SJSA1 (cell line): ENCODE measurements at regions not wholly inside any gene's neighbourhood (a gene's known extent, or its start where the extent isn't known, plus 50 kb on each side); places are given as distances from the start of the nearest gene placed in this dataset.
"Not testable (repeated sequence)": the region's sequence is repeated elsewhere in the genome, so short reads cannot be mapped to it uniquely, and the experiment has no call there.

Experiments
- DNase-seq, 2 experiments: peaks; one replicate each; pipeline ENCODE4 v3.0.0-alpha.2; 2015 to 2020; ENCODE audit warnings: low spot score in 2 of 2, low read depth in 1 of 2
- H3K27ac ChIP-seq: fragments of 250-450 bp; sonication (Bioruptor Pico); 2 replicates; pipeline ENCODE4 v1.5.1; 2020; ENCODE audit warnings: mild to moderate bottlenecking, moderate library complexity
- H3K27me3 ChIP-seq: fragments of 250-450 bp; sonication (Bioruptor Pico); replicated peaks from 2 replicates; pipeline ENCODE4 v1.5.1; 2020; ENCODE audit warnings: mild to moderate bottlenecking, moderate library complexity
- H3K36me3 ChIP-seq: fragments of 250-450 bp; sonication (Bioruptor Pico); 2 replicates; pipeline ENCODE4 v1.5.1; 2020; ENCODE audit warnings: mild to moderate bottlenecking
- H3K4me1 ChIP-seq: fragments of 250-450 bp; sonication (Bioruptor Pico); replicated peaks from 2 replicates; pipeline ENCODE4 v1.6.1; 2021; ENCODE audit warnings: mild to moderate bottlenecking
- H3K4me3 ChIP-seq: fragments of 250-450 bp; sonication (Bioruptor Pico); 2 replicates; pipeline ENCODE4 v1.5.1; 2020; ENCODE audit warnings: mild to moderate bottlenecking
- H3K9me3 ChIP-seq: fragments of 250-450 bp; sonication (Bioruptor Pico); replicated peaks from 2 replicates; pipeline ENCODE4 v1.5.1; 2020; ENCODE audit warnings: mild to moderate bottlenecking

GRCh38 chr16:65583498-65583897, 461.6 kb upstream of the CDH11 start:
- no peaks in the 10 kb centered on the region for H3K36me3 ChIP-seq
- no peaks in the 10 kb centered on the region for H3K27me3 ChIP-seq
- H3K4me3 ChIP-seq, result no peak overlapping the region
- H3K27ac ChIP-seq, result no peak overlapping the region
- H3K4me1 ChIP-seq, result no peaks in the 10 kb centered on the region
- DNase-seq, result no peak
- no peaks in the 10 kb centered on the region for H3K9me3 ChIP-seq

GRCh38 chr16:65579050-65579449, 457.2 kb upstream of the CDH11 start:
- H3K4me3 ChIP-seq, result no peak overlapping the region
- H3K9me3 ChIP-seq, result no peaks in the 10 kb centered on the region
- DNase-seq, result no peak
- H3K36me3 ChIP-seq, result no peaks in the 10 kb centered on the region
- H3K27ac ChIP-seq, result no peak overlapping the region
- H3K27me3 ChIP-seq, result no peaks in the 10 kb centered on the region
- H3K4me1 ChIP-seq, result no peaks in the 10 kb centered on the region

GRCh38 chr16:65576631-65577030, 454.8 kb upstream of the CDH11 start:
- H3K27me3 ChIP-seq, result no peaks in the 10 kb centered on the region
- no peaks in the 10 kb centered on the region for H3K36me3 ChIP-seq
- no peaks in the 10 kb centered on the region for H3K9me3 ChIP-seq
- DNase-seq, result no peak
- H3K27ac ChIP-seq, result no peak overlapping the region
- H3K4me1 ChIP-seq, result peaks cover 12% of the 10 kb centered on the region
- H3K4me3 ChIP-seq, result no peak overlapping the region

- peaks cover 14% of the 10 kb centered on the region for H3K4me1 ChIP-seq
- no peaks in the 10 kb centered on the region for H3K36me3 ChIP-seq
- no peaks in the 10 kb centered on the region for H3K9me3 ChIP-seq
- H3K27me3 ChIP-seq, result no peaks in the 10 kb centered on the region
- H3K27ac ChIP-seq, result no peak overlapping the region
- no peak for DNase-seq
- H3K4me3 ChIP-seq, result no peak overlapping the region
Measured at GRCh38 chr16:65576139-65576538, 454.3 kb upstream of the CDH11 start.

GRCh38 chr16:65574326-65574966, 452.6 kb upstream of the CDH11 start:
- no peak overlapping the region for H3K27ac ChIP-seq
- DNase-seq, result no peak
- H3K36me3 ChIP-seq, result no peaks in the 10 kb centered on the region
- peaks cover 14% of the 10 kb centered on the region for H3K4me1 ChIP-seq
- H3K27me3 ChIP-seq, result no peaks in the 10 kb centered on the region
- H3K9me3 ChIP-seq, result no peaks in the 10 kb centered on the region
- H3K4me3 ChIP-seq, result no peak overlapping the region

GRCh38 chr16:65572156-65572555, 450.3 kb upstream of the CDH11 start:
- Histone ChIP-seq H3K36me3 (no peaks in the 10 kb centered on the region), H3K4me3 (no peak overlapping the region), H3K4me1 (peaks cover 14% of the 10 kb centered on the region), H3K9me3 (no peaks in the 10 kb centered on the region), H3K27ac (peak overlapping the region; percentile 75), H3K27me3 (no peaks in the 10 kb centered on the region)
- DNase-seq, result peak; percentile 50 to 71

GRCh38 chr16:65570261-65570660, 448.4 kb upstream of the CDH11 start:
- Histone ChIP-seq H3K4me1 (peaks cover 14% of the 10 kb centered on the region), H3K27me3 (no peaks in the 10 kb centered on the region), H3K4me3 (no peak overlapping the region), H3K27ac (no peak overlapping the region), H3K36me3 (no peaks in the 10 kb centered on the region), H3K9me3 (no peaks in the 10 kb centered on the region)
- DNase-seq, result no peak

GRCh38 chr16:65559846-65560245, 438.0 kb upstream of the CDH11 start:
- Histone ChIP-seq H3K9me3 (0 out of 2 replicates have a peak, but pooled peaks cover 4% of the 10 kb centered on the region), H3K36me3 (no peaks in the 10 kb centered on the region), H3K27ac (no peak overlapping the region), H3K27me3 (no peaks in the 10 kb centered on the region), H3K4me3 (no peak overlapping the region), H3K4me1 (no peaks in the 10 kb centered on the region)
- DNase-seq, result no peak

GRCh38 chr16:65549689-65550088, 427.8 kb upstream of the CDH11 start:
- H3K9me3 ChIP-seq, H3K27me3 ChIP-seq, H3K27ac ChIP-seq, DNase-seq, H3K4me3 ChIP-seq, H3K36me3 ChIP-seq: not testable (repeated sequence)
- H3K4me1 ChIP-seq, result peaks cover 35% of the 10 kb centered on the region

- peak overlapping the region; percentile 67 for H3K27ac ChIP-seq
- no peaks in the 10 kb centered on the region for H3K36me3 ChIP-seq
- no peak for DNase-seq
- no peaks in the 10 kb centered on the region for H3K9me3 ChIP-seq
- H3K4me1 ChIP-seq, result peaks cover 35% of the 10 kb centered on the region
- H3K27me3 ChIP-seq, result no peaks in the 10 kb centered on the region
- no peak overlapping the region for H3K4me3 ChIP-seq
Measured at GRCh38 chr16:65548470-65548869, 426.6 kb upstream of the CDH11 start.

- peaks cover 35% of the 10 kb centered on the region for H3K4me1 ChIP-seq
- peak overlapping the region; percentile 67 for H3K27ac ChIP-seq
- DNase-seq, result peak; percentile 74 to 96
- no peaks in the 10 kb centered on the region for H3K36me3 ChIP-seq
- H3K9me3 ChIP-seq, result no peaks in the 10 kb centered on the region
- no peaks in the 10 kb centered on the region for H3K27me3 ChIP-seq
- H3K4me3 ChIP-seq, result no peak overlapping the region
Measured at GRCh38 chr16:65547772-65548446, 426.0 kb upstream of the CDH11 start.

- Histone ChIP-seq H3K4me3 (no peak overlapping the region), H3K27me3 (no peaks in the 10 kb centered on the region), H3K36me3 (no peaks in the 10 kb centered on the region), H3K27ac (peak overlapping the region; percentile 59; the same call in 1 of the 2 replicates), H3K4me1 (peaks cover 35% of the 10 kb centered on the region), H3K9me3 (no peaks in the 10 kb centered on the region)
- DNase-seq, result peak in 1 of 2 experiments; percentile 67
Measured at GRCh38 chr16:65546353-65546791, 424.5 kb upstream of the CDH11 start.

GRCh38 chr16:65545413-65545956, 423.6 kb upstream of the CDH11 start:
- no peak for DNase-seq
- Histone ChIP-seq H3K27ac (no peak overlapping the region), H3K36me3 (no peaks in the 10 kb centered on the region), H3K27me3 (no peaks in the 10 kb centered on the region), H3K4me1 (peaks cover 35% of the 10 kb centered on the region), H3K9me3 (no peaks in the 10 kb centered on the region), H3K4me3 (no peak overlapping the region)
